NCI-H2196 treated with DMSO at 0.1 percent for 48 hours (cell line): ENCODE measurements at regions not wholly inside any gene's neighbourhood (a gene's known extent, or its start where the extent isn't known, plus 50 kb on each side); places are given as distances from the start of the nearest gene placed in this dataset.

Experiments
- DNase-seq: peaks from one replicate; lab custom pipeline; 2025; ENCODE audit not compliant: unreplicated experiment; lab: John Stamatoyannopoulos, UW

GRCh38 chr17:17416400-17417360 lies 60.1 kb upstream of the MED9 start:
- DNase-seq: no peak

- DNase-seq: no peak
These were observed 59.0 kb upstream of the MED9 start for GRCh38 chr17:17417718-17418181.

- no peak for DNase-seq
These were observed 57.6 kb upstream of the MED9 start for GRCh38 chr17:17419166-17419565.

- DNase-seq: no peak
These were observed 57.2 kb upstream of the MED9 start for GRCh38 chr17:17419631-17420030.

GRCh38 chr17:17420082-17420481 lies 56.7 kb upstream of the MED9 start:
- DNase-seq: no peak

GRCh38 chr17:17420561-17421269 lies 56.1 kb upstream of the MED9 start:
- no peak for DNase-seq

GRCh38 chr17:17421346-17422216 lies 55.2 kb upstream of the MED9 start:
- DNase-seq: no peak

- no peak for DNase-seq
These were observed 54.6 kb upstream of the MED9 start for GRCh38 chr17:17422217-17422610.

- no peak for DNase-seq
These were observed 54.2 kb upstream of the MED9 start for GRCh38 chr17:17422641-17423040.

- no peak for DNase-seq
These were observed 53.1 kb upstream of the MED9 start for GRCh38 chr17:17423656-17424055.

GRCh38 chr17:17424552-17424951 lies 52.2 kb upstream of the MED9 start:
- DNase-seq: no peak

- no peak for DNase-seq
These were observed 51.8 kb upstream of the MED9 start for GRCh38 chr17:17425005-17425404.

- DNase-seq: no peak
These were observed 51.2 kb upstream of the MED9 start for GRCh38 chr17:17425591-17425990.

- no peak for DNase-seq
These were observed 50.6 kb upstream of the MED9 start for GRCh38 chr17:17426184-17426583.
